GM12878 (cell line): ENCODE measurements at regions not wholly inside any gene's neighbourhood (a gene's known extent, or its start where the extent isn't known, plus 50 kb on each side); places are given as distances from the start of the nearest gene placed in this dataset.

ENCODE experiments used
- CTCF ChIP-seq, 3 experiments: IDR thresholded peaks in 2 of 3; conservative IDR thresholded peaks in 1 of 3; 2 replicates each; pipeline ENCODE4 v1.5.1; 2011; ENCODE audit warnings: low read depth in 3 of 3, low read length in 3 of 3, mild to moderate bottlenecking in 3 of 3, control low read depth in 2 of 3, moderate library complexity in 2 of 3, inconsistent platforms in 1 of 3, mixed read lengths in 1 of 3; ENCODE audit not compliant: control insufficient read depth in 2 of 3, insufficient read depth in 1 of 3; ENCODE audit errors: extremely low read depth in 1 of 3
- EZH2 ChIP-seq: IDR thresholded peaks from 2 replicates; pipeline ENCODE4 v1.6.1; 2012; ENCODE audit warnings: low read depth, mild to moderate bottlenecking, control low read depth, inconsistent platforms, low read length, borderline replicate concordance; ENCODE audit not compliant: control insufficient read depth
- NBN ChIP-seq: fragments of 450-650 bp; IDR thresholded peaks from 2 replicates; pipeline ENCODE4 v1.6.1; 2016
- PAX5 ChIP-seq: IDR thresholded peaks from 2 replicates; pipeline ENCODE4 v1.6.1; 2011; ENCODE audit warnings: low read depth, low read length, borderline replicate concordance
- POLR2AphosphoS5 ChIP-seq: IDR thresholded peaks from 2 replicates; pipeline ENCODE4 v1.6.1; 2011; ENCODE audit warnings: mild to moderate bottlenecking, low read length, inconsistent platforms
- POU2F2 ChIP-seq: IDR thresholded peaks from 3 replicates; pipeline ENCODE4 v1.6.1; 2011; ENCODE audit warnings: low read depth, mild to moderate bottlenecking, low read length, borderline replicate concordance
- RELA ChIP-seq: fragments of 450-650 bp; IDR thresholded peaks from 2 replicates; pipeline ENCODE4 v1.8.0; 2014; ENCODE audit warnings: borderline replicate concordance; ENCODE audit not compliant: partially characterized antibody
- SP1 ChIP-seq: IDR thresholded peaks from one replicate; pipeline ENCODE4 v1.6.1; 2011; ENCODE audit warnings: low read depth, low read length

GRCh38 chr10:131013281-131013912, 298.1 kb downstream of the TCERG1L start:
- TF ChIP-seq SP1 (no peak), PAX5 (no peak), POLR2AphosphoS5 (no peak), RELA (no peak), CTCF (IDR thresholded peaks at IDR 0.05 in 2 of 3, conservative IDR thresholded peaks at IDR 0.05 in 1 of 3; ENCODE audit: control insufficient read depth in 2 of 3, extremely low read depth in 1 of 3, insufficient read depth in 1 of 3, low read depth in 3 of 3, low read length in 3 of 3) (no peak), NBN (no peak), POU2F2 (no peak), EZH2 (no peak)
